A673 (cell line): ENCODE measurements at regions not wholly inside any gene's neighbourhood (a gene's known extent, or its start where the extent isn't known, plus 50 kb on each side); places are given as distances from the start of the nearest gene placed in this dataset.

Experiments used
- EZH2 ChIP-seq: fragments of 200-600 bp; sonication (generic); IDR thresholded peaks from 2 replicates; pipeline ENCODE4 v1.6.1; 2017; ENCODE audit warnings: borderline replicate concordance, low read depth, mild to moderate bottlenecking, mixed read lengths, antibody characterized with exemption, low read length; ENCODE audit not compliant: poor library complexity, severe bottlenecking
- TF ChIP-seq, protein P1 (sequence below): fragments of 300-800, 200-600 bp; sonication (generic); conservative IDR thresholded peaks from 2 replicates; pipeline ENCODE4 v1.5.1; 2017; ENCODE audit warnings: low read depth, mild to moderate bottlenecking, antibody characterized with exemption, low read length, moderate library complexity, mixed read lengths

- TF ChIP-seq, protein P1, sequence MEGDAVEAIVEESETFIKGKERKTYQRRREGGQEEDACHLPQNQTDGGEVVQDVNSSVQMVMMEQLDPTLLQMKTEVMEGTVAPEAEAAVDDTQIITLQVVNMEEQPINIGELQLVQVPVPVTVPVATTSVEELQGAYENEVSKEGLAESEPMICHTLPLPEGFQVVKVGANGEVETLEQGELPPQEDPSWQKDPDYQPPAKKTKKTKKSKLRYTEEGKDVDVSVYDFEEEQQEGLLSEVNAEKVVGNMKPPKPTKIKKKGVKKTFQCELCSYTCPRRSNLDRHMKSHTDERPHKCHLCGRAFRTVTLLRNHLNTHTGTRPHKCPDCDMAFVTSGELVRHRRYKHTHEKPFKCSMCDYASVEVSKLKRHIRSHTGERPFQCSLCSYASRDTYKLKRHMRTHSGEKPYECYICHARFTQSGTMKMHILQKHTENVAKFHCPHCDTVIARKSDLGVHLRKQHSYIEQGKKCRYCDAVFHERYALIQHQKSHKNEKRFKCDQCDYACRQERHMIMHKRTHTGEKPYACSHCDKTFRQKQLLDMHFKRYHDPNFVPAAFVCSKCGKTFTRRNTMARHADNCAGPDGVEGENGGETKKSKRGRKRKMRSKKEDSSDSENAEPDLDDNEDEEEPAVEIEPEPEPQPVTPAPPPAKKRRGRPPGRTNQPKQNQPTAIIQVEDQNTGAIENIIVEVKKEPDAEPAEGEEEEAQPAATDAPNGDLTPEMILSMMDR = no peak
- TF ChIP-seq EZH2 = no peak
Observed at GRCh38 chr9:87280421-87280820, 217.2 kb upstream of the DAPK1 start.
